KMS-11 (cell line): ENCODE measurements at regions not wholly inside any gene's neighbourhood (a gene's known extent, or its start where the extent isn't known, plus 50 kb on each side); places are given as distances from the start of the nearest gene placed in this dataset.
"Not testable (repeated sequence)": the region's sequence is repeated elsewhere in the genome, so short reads cannot be mapped to it uniquely, and the experiment has no call there.

Experiments
- H2AFZ ChIP-seq: fragments of 200-600 bp; sonication (generic); 2 replicates; pipeline ENCODE4 v1.6.1; 2016; ENCODE audit warnings: antibody characterized with exemption, mixed run types, low read depth
- H3K27ac ChIP-seq: fragments of 200-600 bp; sonication (generic); 2 replicates; pipeline ENCODE4 v1.6.1; 2016; ENCODE audit warnings: mild to moderate bottlenecking, mixed run types
- H3K27me3 ChIP-seq: fragments of 200-600 bp; sonication (generic); 2 replicates; pipeline ENCODE4 v1.6.1; 2017; ENCODE audit warnings: mild to moderate bottlenecking, low read depth, mixed run types, moderate library complexity; ENCODE audit not compliant: insufficient read depth
- H3K36me3 ChIP-seq: fragments of 200-600 bp; sonication (generic); 2 replicates; pipeline ENCODE4 v1.6.1; 2017; ENCODE audit warnings: mild to moderate bottlenecking, mixed run types; ENCODE audit not compliant: insufficient read depth
- H3K4me1 ChIP-seq: fragments of 200-600 bp; sonication (generic); 2 replicates; pipeline ENCODE4 v1.6.1; 2016; ENCODE audit warnings: mild to moderate bottlenecking, low read depth, mixed run types; ENCODE audit not compliant: poor library complexity, severe bottlenecking
- H3K4me2 ChIP-seq: fragments of 200-600 bp; sonication (generic); 2 replicates; pipeline ENCODE4 v1.7.0; 2016; ENCODE audit warnings: mild to moderate bottlenecking, mixed run types
- H3K4me3 ChIP-seq: fragments of 200-600 bp; sonication (generic); IDR thresholded peaks from 2 replicates; pipeline ENCODE4 v1.6.1; 2017; ENCODE audit warnings: low read depth, low read length, mixed read lengths; ENCODE audit not compliant: insufficient read depth
- H3K79me2 ChIP-seq: fragments of 200-600 bp; sonication (generic); 2 replicates; pipeline ENCODE4 v1.6.1; 2016; ENCODE audit warnings: low read depth, mixed run types; ENCODE audit not compliant: insufficient read depth
- H3K9ac ChIP-seq: fragments of 200-600 bp; sonication (generic); 2 replicates; pipeline ENCODE4 v1.6.1; 2016; ENCODE audit warnings: mild to moderate bottlenecking, mixed run types
- H4K20me1 ChIP-seq: fragments of 200-600 bp; sonication (generic); 2 replicates; pipeline ENCODE4 v1.6.1; 2016; ENCODE audit warnings: mild to moderate bottlenecking, mixed run types; ENCODE audit not compliant: insufficient read depth
- TF ChIP-seq, protein P1 (sequence below): fragments of 200-600 bp; sonication (generic); conservative IDR thresholded peaks from 2 replicates; pipeline ENCODE4 v1.6.1; 2017; ENCODE audit warnings: low read depth, mild to moderate bottlenecking, antibody characterized with exemption, low read length, moderate library complexity, mixed read lengths

DNA sequence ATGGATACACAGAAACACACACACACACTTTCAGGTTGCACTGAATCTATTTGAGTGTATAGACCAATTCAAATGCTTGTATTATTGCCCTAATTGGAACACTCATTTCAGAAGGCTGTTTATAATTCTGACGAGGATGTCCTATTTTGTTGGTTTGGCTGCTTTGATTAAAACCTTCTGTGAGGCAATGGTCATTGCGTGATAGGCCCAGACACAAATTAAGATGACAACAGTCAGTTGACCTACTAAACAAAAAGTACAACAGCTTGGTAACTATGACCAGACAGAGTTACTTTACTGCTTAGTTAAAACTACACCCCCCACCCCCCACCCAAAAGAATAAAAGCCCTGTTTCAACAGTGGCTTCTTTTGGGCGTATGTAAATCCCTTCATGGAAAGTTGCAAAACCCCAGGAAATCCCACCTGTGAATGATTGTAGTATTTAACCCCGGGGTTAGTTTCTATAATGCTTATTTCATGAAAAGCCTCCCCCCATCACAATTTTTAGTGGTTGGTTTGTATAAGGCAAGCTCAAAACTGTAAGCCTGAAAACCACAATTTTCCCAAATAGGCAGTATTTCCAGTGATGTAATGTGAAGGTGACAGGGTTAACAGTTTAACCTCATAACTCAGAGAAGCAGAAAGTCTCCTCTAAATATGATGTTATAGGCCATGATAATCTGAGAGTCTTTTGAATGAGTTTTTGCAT is 340.8 kb downstream of the FGF10 start:
- Histone ChIP-seq H3K79me2 (no peaks in the 10 kb centered on the region), H3K27ac (no peak overlapping the region), H4K20me1 (no peaks in the 10 kb centered on the region), H3K9ac (no peak overlapping the region), H2AFZ (no peak overlapping the region), H3K4me1 (no peaks in the 10 kb centered on the region), H3K27me3 (no peaks in the 10 kb centered on the region), H3K36me3 (no peaks in the 10 kb centered on the region), H3K4me3 (no peak overlapping the region), H3K4me2 (no peak overlapping the region)
- TF ChIP-seq, protein P1, sequence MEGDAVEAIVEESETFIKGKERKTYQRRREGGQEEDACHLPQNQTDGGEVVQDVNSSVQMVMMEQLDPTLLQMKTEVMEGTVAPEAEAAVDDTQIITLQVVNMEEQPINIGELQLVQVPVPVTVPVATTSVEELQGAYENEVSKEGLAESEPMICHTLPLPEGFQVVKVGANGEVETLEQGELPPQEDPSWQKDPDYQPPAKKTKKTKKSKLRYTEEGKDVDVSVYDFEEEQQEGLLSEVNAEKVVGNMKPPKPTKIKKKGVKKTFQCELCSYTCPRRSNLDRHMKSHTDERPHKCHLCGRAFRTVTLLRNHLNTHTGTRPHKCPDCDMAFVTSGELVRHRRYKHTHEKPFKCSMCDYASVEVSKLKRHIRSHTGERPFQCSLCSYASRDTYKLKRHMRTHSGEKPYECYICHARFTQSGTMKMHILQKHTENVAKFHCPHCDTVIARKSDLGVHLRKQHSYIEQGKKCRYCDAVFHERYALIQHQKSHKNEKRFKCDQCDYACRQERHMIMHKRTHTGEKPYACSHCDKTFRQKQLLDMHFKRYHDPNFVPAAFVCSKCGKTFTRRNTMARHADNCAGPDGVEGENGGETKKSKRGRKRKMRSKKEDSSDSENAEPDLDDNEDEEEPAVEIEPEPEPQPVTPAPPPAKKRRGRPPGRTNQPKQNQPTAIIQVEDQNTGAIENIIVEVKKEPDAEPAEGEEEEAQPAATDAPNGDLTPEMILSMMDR, result no peak

DNA sequence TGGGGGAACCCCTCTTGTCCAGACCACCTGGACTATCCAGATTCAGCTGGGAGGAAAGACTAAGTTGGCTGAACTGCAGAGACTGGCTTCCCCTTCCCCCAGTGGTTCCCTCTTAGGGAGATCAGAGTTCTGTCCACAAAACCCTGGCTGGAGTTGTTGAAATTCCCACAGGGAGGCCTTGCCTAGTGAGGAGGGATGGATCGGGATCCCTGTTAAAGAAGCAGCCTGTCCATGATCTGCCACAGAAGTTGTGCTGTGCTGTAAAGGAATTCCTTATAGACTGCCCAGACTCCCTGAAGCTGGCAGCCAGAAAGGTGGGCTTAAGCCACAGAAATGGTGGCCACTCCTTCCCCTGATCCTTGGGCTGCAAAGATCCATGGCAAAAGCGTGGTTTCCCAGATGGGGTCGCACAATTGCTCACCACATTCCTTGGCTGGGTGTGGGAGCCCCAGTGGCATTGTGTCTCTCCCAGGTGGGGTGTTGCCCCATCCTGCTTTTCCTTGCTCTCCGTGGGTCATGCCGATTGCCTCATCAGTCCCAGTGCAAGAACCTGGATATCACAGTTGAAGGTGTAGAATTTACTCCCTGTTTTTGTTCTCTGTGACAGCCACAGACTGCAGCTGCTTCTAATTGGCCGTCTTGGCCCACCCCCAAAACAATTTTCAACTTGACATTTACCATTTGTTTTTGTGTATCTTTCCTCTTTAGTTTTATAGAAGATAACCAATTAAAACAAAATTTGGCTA is 342.4 kb downstream of the FGF10 start:
- H3K4me1 ChIP-seq, result no peaks in the 10 kb centered on the region
- no peak overlapping the region for H3K9ac ChIP-seq
- H3K27ac ChIP-seq, result no peak overlapping the region
- H3K79me2 ChIP-seq, result no peaks in the 10 kb centered on the region
- H3K4me3 ChIP-seq, result no peak overlapping the region
- H3K27me3 ChIP-seq, result no peaks in the 10 kb centered on the region
- H4K20me1 ChIP-seq, result no peaks in the 10 kb centered on the region
- no peaks in the 10 kb centered on the region for H3K36me3 ChIP-seq
- TF ChIP-seq, protein P1, result no peak
- H2AFZ ChIP-seq, result no peak overlapping the region
- H3K4me2 ChIP-seq, result no peak overlapping the region

DNA sequence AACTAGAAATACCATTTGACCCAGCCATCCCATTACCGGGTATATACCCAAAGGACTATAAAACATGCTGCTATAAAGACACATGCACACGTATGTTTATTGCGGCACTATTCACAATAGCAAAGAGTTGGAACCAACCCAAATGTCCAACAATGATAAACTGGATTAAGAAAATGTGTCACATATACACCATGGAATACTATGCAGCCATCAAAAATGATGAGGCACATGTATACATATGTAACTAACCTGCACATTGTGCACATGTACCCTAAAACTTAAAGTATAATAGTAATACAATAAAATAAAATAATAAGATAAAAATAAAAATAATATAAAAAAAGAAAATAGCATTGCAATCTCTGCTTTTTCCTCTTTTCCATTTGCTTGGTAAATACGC is 344.7 kb downstream of the FGF10 start:
- H3K4me1 ChIP-seq, H3K36me3 ChIP-seq, H3K9ac ChIP-seq, H4K20me1 ChIP-seq, H3K79me2 ChIP-seq, H3K4me2 ChIP-seq, H3K27me3 ChIP-seq, H3K27ac ChIP-seq, H3K4me3 ChIP-seq, H2AFZ ChIP-seq: not testable (repeated sequence)

DNA sequence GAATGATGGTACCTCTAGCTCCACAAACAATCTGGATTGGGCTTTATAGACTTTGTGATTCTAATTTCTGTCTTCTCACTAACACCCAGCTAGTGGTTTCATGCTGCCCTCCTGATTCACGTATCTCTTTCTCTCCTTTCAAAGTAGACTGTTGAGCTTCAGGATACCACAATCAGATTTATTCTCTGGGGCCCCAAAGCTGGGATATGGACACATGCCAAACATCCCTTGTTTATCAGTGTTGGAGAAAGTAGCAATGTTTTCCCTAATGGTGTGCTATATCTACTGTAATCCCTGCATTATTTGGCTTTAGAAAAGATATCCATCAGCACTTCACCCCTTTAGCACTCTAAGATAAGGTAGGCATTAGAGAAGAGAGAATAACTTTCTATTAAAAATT is 361.0 kb downstream of the FGF10 start:
- H3K27me3 ChIP-seq, result no peaks in the 10 kb centered on the region
- H3K4me1 ChIP-seq, result no peaks in the 10 kb centered on the region
- no peaks in the 10 kb centered on the region for H4K20me1 ChIP-seq
- no peak overlapping the region for H3K4me2 ChIP-seq
- no peak overlapping the region for H3K27ac ChIP-seq
- no peaks in the 10 kb centered on the region for H3K79me2 ChIP-seq
- no peak overlapping the region for H3K9ac ChIP-seq
- no peaks in the 10 kb centered on the region for H3K36me3 ChIP-seq
- H3K4me3 ChIP-seq, result no peak overlapping the region
- no peak overlapping the region for H2AFZ ChIP-seq
- TF ChIP-seq, protein P1, result no peak

DNA sequence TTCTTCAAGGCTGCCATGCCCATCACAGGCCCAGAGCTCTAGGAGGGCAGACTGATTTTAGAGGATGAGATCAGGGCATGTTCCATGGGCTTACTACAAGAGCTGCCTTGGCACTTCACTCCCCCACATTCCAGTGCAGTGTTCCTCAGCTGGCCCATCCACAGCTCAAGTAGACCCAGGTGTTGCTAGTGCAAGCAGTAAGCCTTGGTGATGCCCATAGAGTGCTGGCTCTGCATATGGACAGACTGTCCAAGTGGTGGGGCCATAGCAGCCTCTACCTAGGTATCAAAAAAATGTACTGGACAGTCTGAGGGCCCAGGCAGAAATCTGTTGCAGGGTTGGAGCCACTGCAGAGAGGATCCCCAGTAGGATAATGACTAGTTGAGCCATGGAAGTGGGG is 366.6 kb downstream of the FGF10 start:
- H3K4me1 ChIP-seq, result no peaks in the 10 kb centered on the region
- no peaks in the 10 kb centered on the region for H3K79me2 ChIP-seq
- H3K36me3 ChIP-seq, result no peaks in the 10 kb centered on the region
- TF ChIP-seq, protein P1, result no peak
- no peak overlapping the region for H3K27ac ChIP-seq
- H3K27me3 ChIP-seq, result no peaks in the 10 kb centered on the region
- no peak overlapping the region for H2AFZ ChIP-seq
- H3K9ac ChIP-seq, result no peak overlapping the region
- H4K20me1 ChIP-seq, result no peaks in the 10 kb centered on the region
- H3K4me3 ChIP-seq, result no peak overlapping the region
- no peak overlapping the region for H3K4me2 ChIP-seq
